ENCODE measurements at regions not wholly inside any gene's neighbourhood (a gene's known extent, or its start where the extent isn't known, plus 50 kb on each side); places are given as distances from the start of the nearest gene placed in this dataset.

DNA sequence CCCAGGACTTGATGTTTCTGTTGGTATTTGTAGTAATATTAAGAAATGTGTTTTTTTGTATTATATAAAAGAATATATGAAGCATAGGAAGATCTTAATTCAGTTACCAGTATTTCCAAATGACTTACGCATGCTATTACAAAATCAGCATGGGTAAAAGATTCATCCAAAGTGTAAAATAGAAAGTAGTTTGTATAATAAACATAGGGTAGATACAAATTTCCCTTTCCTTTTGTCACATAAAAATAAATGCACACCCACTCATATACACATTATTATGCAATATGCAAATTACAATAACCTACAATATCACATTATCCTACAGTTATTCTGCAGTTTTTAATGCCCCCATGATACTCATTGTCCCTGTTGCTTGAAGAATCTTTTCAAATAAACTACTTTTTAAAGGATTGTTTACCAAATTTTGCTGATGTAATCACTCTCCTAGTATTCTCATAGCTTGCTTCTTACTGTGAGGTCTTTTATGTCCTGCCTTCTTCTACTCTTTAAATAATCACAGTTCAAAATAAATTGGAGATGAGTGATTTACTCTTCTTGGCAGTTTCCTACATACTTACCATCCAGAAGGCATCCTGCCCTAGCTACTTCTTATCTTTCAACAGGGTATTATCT lies 244.0 kb downstream of the CASP12 start:
- TF ChIP-seq, protein P1, sequence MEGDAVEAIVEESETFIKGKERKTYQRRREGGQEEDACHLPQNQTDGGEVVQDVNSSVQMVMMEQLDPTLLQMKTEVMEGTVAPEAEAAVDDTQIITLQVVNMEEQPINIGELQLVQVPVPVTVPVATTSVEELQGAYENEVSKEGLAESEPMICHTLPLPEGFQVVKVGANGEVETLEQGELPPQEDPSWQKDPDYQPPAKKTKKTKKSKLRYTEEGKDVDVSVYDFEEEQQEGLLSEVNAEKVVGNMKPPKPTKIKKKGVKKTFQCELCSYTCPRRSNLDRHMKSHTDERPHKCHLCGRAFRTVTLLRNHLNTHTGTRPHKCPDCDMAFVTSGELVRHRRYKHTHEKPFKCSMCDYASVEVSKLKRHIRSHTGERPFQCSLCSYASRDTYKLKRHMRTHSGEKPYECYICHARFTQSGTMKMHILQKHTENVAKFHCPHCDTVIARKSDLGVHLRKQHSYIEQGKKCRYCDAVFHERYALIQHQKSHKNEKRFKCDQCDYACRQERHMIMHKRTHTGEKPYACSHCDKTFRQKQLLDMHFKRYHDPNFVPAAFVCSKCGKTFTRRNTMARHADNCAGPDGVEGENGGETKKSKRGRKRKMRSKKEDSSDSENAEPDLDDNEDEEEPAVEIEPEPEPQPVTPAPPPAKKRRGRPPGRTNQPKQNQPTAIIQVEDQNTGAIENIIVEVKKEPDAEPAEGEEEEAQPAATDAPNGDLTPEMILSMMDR (optimal IDR thresholded peaks at IDR 0.05 in 1 of 3, IDR thresholded peaks at IDR 0.05 in 1 of 3, conservative IDR thresholded peaks at IDR 0.05 in 1 of 3; ENCODE audit: extremely low read depth in 1 of 3, insufficient read depth in 2 of 3, low read length in 3 of 3) = no peak
- TF ChIP-seq EZH2 (IDR thresholded peaks at IDR 0.05; ENCODE audit: low read length) = no peak
